GM12878 (cell line): ENCODE measurements at regions not wholly inside any gene's neighbourhood (a gene's known extent, or its start where the extent isn't known, plus 50 kb on each side); places are given as distances from the start of the nearest gene placed in this dataset.

Experiments used
- ATAC-seq: fragments of 200-7000 bp; cut with Tn5 transposase; 3 replicates; pipeline ENCODE4 v1.9.1; 2020; ENCODE audit warnings: mild to moderate bottlenecking, moderate library complexity
- BruUV-seq: library from RNA; stranded (reverse); fragments of 400-500 nt; replicated peaks from 2 replicates; lab custom pipeline; 2021; lab: Mats Ljungman, UMichigan
- CTCF ChIA-PET: fragments of 300-600 bp; sonication (Branson Sonifier 250); formaldehyde crosslinking; extraction: SDS; loops from one replicate; lab custom pipeline; 2021; ENCODE audit warnings: inconsistent platforms; lab: Yijun Ruan, JAX
- POLR2A ChIA-PET: fragments of 350-600 bp; formaldehyde crosslinking; extraction: SDS; loops from one replicate; lab custom pipeline; 2021; ENCODE audit warnings: inconsistent platforms; lab: Charles Lee
- RAD21 ChIA-PET: fragments of 300-600 bp; sonication (Branson Sonifier 250); formaldehyde crosslinking; loops from one replicate; lab custom pipeline; 2023; ENCODE audit warnings: antibody characterized with exemption; ENCODE audit not compliant: unreplicated experiment; lab: Charles Lee
- SMC1A ChIA-PET: fragments of 300-600 bp; sonication (Branson Sonifier 250); formaldehyde crosslinking; loops from one replicate; lab custom pipeline; 2023; ENCODE audit not compliant: unreplicated experiment, uncharacterized antibody; lab: Charles Lee
- DNase-seq: peaks from one replicate; pipeline ENCODE4 v3.0.0-alpha.2; 2011; ENCODE audit warnings: low read depth, low spot score
- FAIRE-seq: peaks from 3 replicates; lab custom pipeline; 2011; peaks lifted over from hg19 to GRCh38; lab: Jason Lieb, UNC
- H2AFZ ChIP-seq: 2 replicates; pipeline ENCODE4 v1.6.0; 2011; ENCODE audit warnings: low read depth, low read length, control low read depth; ENCODE audit not compliant: control insufficient read depth
- H3K27ac ChIP-seq: 2 replicates; pipeline ENCODE4 v1.5.1; 2011; ENCODE audit warnings: control low read depth; ENCODE audit not compliant: control insufficient read depth, insufficient read depth
- H3K27me3 ChIP-seq, 2 experiments: replicated peaks in 1 of 2; 2 replicates each; pipeline versions ENCODE4 v1.6.0 to v1.6.1; 2011; ENCODE audit warnings: low read length in 1 of 2; ENCODE audit not compliant: control insufficient read depth in 2 of 2, insufficient read depth in 2 of 2
- H3K36me3 ChIP-seq, 2 experiments: 2 replicates each; pipeline ENCODE4 v1.5.1; 2011; ENCODE audit warnings: low read length in 1 of 2; ENCODE audit not compliant: control insufficient read depth in 2 of 2, insufficient read depth in 2 of 2
- H3K4me1 ChIP-seq: 2 replicates; pipeline ENCODE4 v1.6.1; 2011; ENCODE audit warnings: mild to moderate bottlenecking, low read length, moderate library complexity, mixed read lengths; ENCODE audit not compliant: control insufficient read depth, insufficient read depth
- H3K4me2 ChIP-seq: 2 replicates; pipeline ENCODE4 v1.6.0; 2011; ENCODE audit warnings: control low read depth; ENCODE audit not compliant: control insufficient read depth, insufficient read depth
- H3K4me3 ChIP-seq: fragments of 200-600 bp; sonication (generic); 2 replicates; pipeline ENCODE4 v1.5.1; 2016
- H3K79me2 ChIP-seq: 2 replicates; pipeline ENCODE4 v1.6.0; 2011; ENCODE audit warnings: low read length; ENCODE audit not compliant: control insufficient read depth, insufficient read depth
- H3K9ac ChIP-seq: 2 replicates; pipeline ENCODE4 v1.8.0; 2011; ENCODE audit warnings: low read length, control low read depth, mixed read lengths; ENCODE audit not compliant: control insufficient read depth, insufficient read depth
- H3K9me3 ChIP-seq: replicated peaks from 3 replicates; pipeline ENCODE4 v1.5.1; 2011; ENCODE audit warnings: mild to moderate bottlenecking, low read length; ENCODE audit not compliant: control insufficient read depth, insufficient read depth
- H4K20me1 ChIP-seq: 2 replicates; pipeline ENCODE4 v1.6.0; 2011; ENCODE audit not compliant: control insufficient read depth, insufficient read depth
- CHD4 ChIP-seq: fragments of 200-600 bp; sonication (generic); IDR thresholded peaks from 2 replicates; pipeline ENCODE4 v1.6.1; 2016; ENCODE audit warnings: mild to moderate bottlenecking
- EP300 ChIP-seq, 2 experiments: fragments of 150-350 bp in 1 of 2; IDR thresholded peaks; 2 replicates each; pipeline ENCODE4 v1.6.1; 2011 to 2012; ENCODE audit warnings: low read depth in 2 of 2, low read length in 2 of 2, borderline replicate concordance in 1 of 2, improper control_type of control experiment in 1 of 2, inconsistent platforms in 1 of 2; ENCODE audit not compliant: control insufficient read depth in 1 of 2
- ESRRA ChIP-seq: IDR thresholded peaks from 2 replicates; pipeline ENCODE4 v1.6.1; 2012; ENCODE audit warnings: mild to moderate bottlenecking, low read length, improper control_type of control experiment
- GABPA ChIP-seq: IDR thresholded peaks from 2 replicates; pipeline ENCODE4 v1.6.1; 2014; ENCODE audit warnings: antibody characterized with exemption, low read depth, mild to moderate bottlenecking, inconsistent platforms
- HDAC6 ChIP-seq: fragments of 200-600 bp; sonication (generic); IDR thresholded peaks from one replicate; pipeline ENCODE4 v1.8.0; 2017; ENCODE audit warnings: antibody characterized with exemption; ENCODE audit not compliant: unreplicated experiment
- KLF5 ChIP-seq: fragments of 450-650 bp; IDR thresholded peaks from 2 replicates; pipeline ENCODE4 v1.6.1; 2014; ENCODE audit warnings: mild to moderate bottlenecking; ENCODE audit not compliant: partially characterized antibody
- MXI1 ChIP-seq: fragments of 150-350 bp; IDR thresholded peaks from 2 replicates; pipeline ENCODE4 v1.6.1; 2011; ENCODE audit warnings: low read depth, mild to moderate bottlenecking, inconsistent platforms, low read length, improper control_type of control experiment
- POU2F2 ChIP-seq: IDR thresholded peaks from 3 replicates; pipeline ENCODE4 v1.6.1; 2011; ENCODE audit warnings: low read depth, mild to moderate bottlenecking, low read length, borderline replicate concordance
- YBX1 ChIP-seq: fragments of 450-650 bp; IDR thresholded peaks from 2 replicates; pipeline ENCODE4 v1.6.1; 2016; ENCODE audit warnings: antibody characterized with exemption
- ZBTB4 ChIP-seq: fragments of 450-650 bp; formaldehyde crosslinking; IDR thresholded peaks from 2 replicates; pipeline ENCODE4 v1.4.0; 2022; ENCODE audit warnings: mild to moderate bottlenecking, moderate library complexity
- ZNF274 ChIP-seq: IDR thresholded peaks from one replicate; pipeline ENCODE4 v1.8.0; 2011; ENCODE audit not compliant: insufficient read length, insufficient read depth
- whole genome bisulfite sequencing: methylation state at CpG from one replicate; pipeline ENCODE4 v1.1.6; 2016; ENCODE audit warnings: low lambda C conversion rate; ENCODE audit not compliant: insufficient replicate concordance, insufficient coverage; ENCODE audit errors: missing lambda C conversion rate; 5-methylcytosine and 5-hydroxymethylcytosine counted together
- in situ Hi-C: fragments of 300-500 bp; cut with MboI; formaldehyde crosslinking; loops from 9 replicates; pipeline ENCODE4 v1.14.3; 2018; ENCODE audit warnings: mixed read lengths
- intact Hi-C: fragments of 100-400 bp; cut with micrococcal nuclease; formaldehyde crosslinking; loops from one replicate; pipeline ENCODE4 v1.14.2; 2022; ENCODE audit not compliant: unreplicated experiment
- TF ChIP-seq, protein P1 (sequence below): fragments of 450-650 bp; IDR thresholded peaks from 2 replicates; pipeline ENCODE4 v1.6.1; 2017; ENCODE audit warnings: mild to moderate bottlenecking, moderate library complexity
- TF ChIP-seq, protein P2 (sequence below): IDR thresholded peaks from 2 replicates; pipeline ENCODE4 v1.6.1; 2012; ENCODE audit warnings: low read depth, low read length, improper control_type of control experiment
- TF ChIP-seq, protein P3 (sequence below): IDR thresholded peaks from 2 replicates; pipeline ENCODE4 v1.6.1; 2011; ENCODE audit warnings: borderline replicate concordance, low read depth, mild to moderate bottlenecking, moderate library complexity, mixed read lengths, low read length; ENCODE audit not compliant: insufficient read depth; ENCODE audit errors: extremely low read length

DNA sequence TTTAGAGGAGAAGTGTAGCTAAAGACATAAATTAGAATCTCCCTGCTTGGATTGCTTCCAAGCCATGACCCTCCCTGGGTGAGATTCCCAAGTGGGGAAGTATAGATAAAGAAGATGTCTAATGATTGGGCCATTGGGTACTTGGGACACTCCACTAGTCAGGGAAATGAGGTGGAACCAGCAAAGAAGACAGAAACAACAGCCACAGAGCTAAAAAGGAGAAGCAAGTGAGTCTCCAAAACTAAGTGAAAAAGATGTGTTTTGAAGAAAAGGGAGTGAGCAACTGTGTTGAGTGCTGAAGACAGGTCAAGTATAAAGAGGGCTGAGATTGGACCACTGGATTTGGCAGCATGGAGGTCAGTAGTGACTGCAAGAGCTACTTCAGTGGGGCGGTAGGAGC lies 61.2 kb upstream of the FOXN2 start:
- H3K9ac ChIP-seq, result no peak overlapping the region
- no peaks in the 10 kb centered on the region for H3K27me3 ChIP-seq
- ChIA-PET CTCF (interaction anchor here (1.1 to 1.6 kb wide), 2 partner anchors 18 to 36 kb away, joined by 3 to 4 read pairs; no protein-coding TSS in a partner anchor), SMC1A (interaction anchor here (0.7 to 1.3 kb wide), 4 partner anchors 9 to 88 kb away, joined by 3 to 4 read pairs (median 3); no protein-coding TSS in a partner anchor), POLR2A (interaction anchor here (1.6 kb wide), 1 partner anchor 9 kb away, joined by 3 read pairs; no protein-coding TSS in a partner anchor), RAD21 (no interaction called here)
- H3K4me2 ChIP-seq, result no peak overlapping the region
- no TSS peak for BruUV-seq
- H3K79me2 ChIP-seq, result no peaks in the 10 kb centered on the region
- FAIRE-seq (no peak), ATAC-seq (no peak), DNase-seq (no peak)
- peaks cover 16% of the 10 kb centered on the region for H3K4me1 ChIP-seq
- H3K36me3 ChIP-seq, result no peaks in the 10 kb centered on the region
- no peak overlapping the region for H3K4me3 ChIP-seq
- intact Hi-C loops (no loop called here), in situ Hi-C loops (no loop called here)
- H3K27ac ChIP-seq, result no peak overlapping the region
- WGBS, result 100% methylated on average over 1 of the region's 1 CpG
- no peaks in the 10 kb centered on the region for H4K20me1 ChIP-seq
- H2AFZ ChIP-seq, result no peak overlapping the region; the same call in 1 of the 2 replicates
- no peaks in the 10 kb centered on the region for H3K9me3 ChIP-seq
- TF ChIP-seq ZBTB4 (CRISPR knock-in tag) (no peak), YBX1 (no peak), MXI1 (no peak), EP300 (IDR thresholded peaks at IDR 0.05; ENCODE audit: borderline replicate concordance in 1 of 2, control insufficient read depth in 1 of 2, low read depth in 2 of 2, low read length in 2 of 2) (no peak), POU2F2 (no peak), KLF5 (no peak), ZNF274 (no peak), HDAC6 (no peak), CHD4 (no peak), ESRRA (no peak), GABPA (no peak)
- TF ChIP-seq, protein P1, sequence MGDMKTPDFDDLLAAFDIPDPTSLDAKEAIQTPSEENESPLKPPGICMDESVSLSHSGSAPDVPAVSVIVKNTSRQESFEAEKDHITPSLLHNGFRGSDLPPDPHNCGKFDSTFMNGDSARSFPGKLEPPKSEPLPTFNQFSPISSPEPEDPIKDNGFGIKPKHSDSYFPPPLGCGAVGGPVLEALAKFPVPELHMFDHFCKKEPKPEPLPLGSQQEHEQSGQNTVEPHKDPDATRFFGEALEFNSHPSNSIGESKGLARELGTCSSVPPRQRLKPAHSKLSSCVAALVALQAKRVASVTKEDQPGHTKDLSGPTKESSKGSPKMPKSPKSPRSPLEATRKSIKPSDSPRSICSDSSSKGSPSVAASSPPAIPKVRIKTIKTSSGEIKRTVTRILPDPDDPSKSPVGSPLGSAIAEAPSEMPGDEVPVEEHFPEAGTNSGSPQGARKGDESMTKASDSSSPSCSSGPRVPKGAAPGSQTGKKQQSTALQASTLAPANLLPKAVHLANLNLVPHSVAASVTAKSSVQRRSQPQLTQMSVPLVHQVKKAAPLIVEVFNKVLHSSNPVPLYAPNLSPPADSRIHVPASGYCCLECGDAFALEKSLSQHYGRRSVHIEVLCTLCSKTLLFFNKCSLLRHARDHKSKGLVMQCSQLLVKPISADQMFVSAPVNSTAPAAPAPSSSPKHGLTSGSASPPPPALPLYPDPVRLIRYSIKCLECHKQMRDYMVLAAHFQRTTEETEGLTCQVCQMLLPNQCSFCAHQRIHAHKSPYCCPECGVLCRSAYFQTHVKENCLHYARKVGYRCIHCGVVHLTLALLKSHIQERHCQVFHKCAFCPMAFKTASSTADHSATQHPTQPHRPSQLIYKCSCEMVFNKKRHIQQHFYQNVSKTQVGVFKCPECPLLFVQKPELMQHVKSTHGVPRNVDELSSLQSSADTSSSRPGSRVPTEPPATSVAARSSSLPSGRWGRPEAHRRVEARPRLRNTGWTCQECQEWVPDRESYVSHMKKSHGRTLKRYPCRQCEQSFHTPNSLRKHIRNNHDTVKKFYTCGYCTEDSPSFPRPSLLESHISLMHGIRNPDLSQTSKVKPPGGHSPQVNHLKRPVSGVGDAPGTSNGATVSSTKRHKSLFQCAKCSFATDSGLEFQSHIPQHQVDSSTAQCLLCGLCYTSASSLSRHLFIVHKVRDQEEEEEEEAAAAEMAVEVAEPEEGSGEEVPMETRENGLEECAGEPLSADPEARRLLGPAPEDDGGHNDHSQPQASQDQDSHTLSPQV, result no peak
- TF ChIP-seq, protein P2, sequence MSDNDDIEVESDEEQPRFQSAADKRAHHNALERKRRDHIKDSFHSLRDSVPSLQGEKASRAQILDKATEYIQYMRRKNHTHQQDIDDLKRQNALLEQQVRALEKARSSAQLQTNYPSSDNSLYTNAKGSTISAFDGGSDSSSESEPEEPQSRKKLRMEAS, result no peak
- TF ChIP-seq, protein P3, sequence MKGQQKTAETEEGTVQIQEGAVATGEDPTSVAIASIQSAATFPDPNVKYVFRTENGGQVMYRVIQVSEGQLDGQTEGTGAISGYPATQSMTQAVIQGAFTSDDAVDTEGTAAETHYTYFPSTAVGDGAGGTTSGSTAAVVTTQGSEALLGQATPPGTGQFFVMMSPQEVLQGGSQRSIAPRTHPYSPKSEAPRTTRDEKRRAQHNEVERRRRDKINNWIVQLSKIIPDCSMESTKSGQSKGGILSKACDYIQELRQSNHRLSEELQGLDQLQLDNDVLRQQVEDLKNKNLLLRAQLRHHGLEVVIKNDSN, result no peak
